GM12878 (cell line): ENCODE measurements at regions not wholly inside any gene's neighbourhood (a gene's known extent, or its start where the extent isn't known, plus 50 kb on each side); places are given as distances from the start of the nearest gene placed in this dataset.

ENCODE experiments used
- ATAC-seq: fragments of 200-7000 bp; cut with Tn5 transposase; 3 replicates; pipeline ENCODE4 v1.9.1; 2020; ENCODE audit warnings: mild to moderate bottlenecking, moderate library complexity
- BruUV-seq: library from RNA; stranded (reverse); fragments of 400-500 nt; replicated peaks from 2 replicates; lab custom pipeline; 2021; lab: Mats Ljungman, UMichigan
- CTCF ChIA-PET: fragments of 300-600 bp; sonication (Branson Sonifier 250); formaldehyde crosslinking; extraction: SDS; loops from one replicate; lab custom pipeline; 2021; ENCODE audit warnings: inconsistent platforms; lab: Yijun Ruan, JAX
- POLR2A ChIA-PET: fragments of 350-600 bp; formaldehyde crosslinking; extraction: SDS; loops from one replicate; lab custom pipeline; 2021; ENCODE audit warnings: inconsistent platforms; lab: Charles Lee
- RAD21 ChIA-PET: fragments of 300-600 bp; sonication (Branson Sonifier 250); formaldehyde crosslinking; loops from one replicate; lab custom pipeline; 2023; ENCODE audit warnings: antibody characterized with exemption; ENCODE audit not compliant: unreplicated experiment; lab: Charles Lee
- SMC1A ChIA-PET: fragments of 300-600 bp; sonication (Branson Sonifier 250); formaldehyde crosslinking; loops from one replicate; lab custom pipeline; 2023; ENCODE audit not compliant: unreplicated experiment, uncharacterized antibody; lab: Charles Lee
- DNase-seq: peaks from one replicate; pipeline ENCODE4 v3.0.0-alpha.2; 2011; ENCODE audit warnings: low read depth, low spot score
- FAIRE-seq: peaks from 3 replicates; lab custom pipeline; 2011; peaks lifted over from hg19 to GRCh38; lab: Jason Lieb, UNC
- H2AFZ ChIP-seq: 2 replicates; pipeline ENCODE4 v1.6.0; 2011; ENCODE audit warnings: low read depth, low read length, control low read depth; ENCODE audit not compliant: control insufficient read depth
- H3K27ac ChIP-seq: 2 replicates; pipeline ENCODE4 v1.5.1; 2011; ENCODE audit warnings: control low read depth; ENCODE audit not compliant: control insufficient read depth, insufficient read depth
- H3K27me3 ChIP-seq, 2 experiments: replicated peaks in 1 of 2; 2 replicates each; pipeline versions ENCODE4 v1.6.0 to v1.6.1; 2011; ENCODE audit warnings: low read length in 1 of 2; ENCODE audit not compliant: control insufficient read depth in 2 of 2, insufficient read depth in 2 of 2
- H3K36me3 ChIP-seq, 2 experiments: 2 replicates each; pipeline ENCODE4 v1.5.1; 2011; ENCODE audit warnings: low read length in 1 of 2; ENCODE audit not compliant: control insufficient read depth in 2 of 2, insufficient read depth in 2 of 2
- H3K4me1 ChIP-seq: 2 replicates; pipeline ENCODE4 v1.6.1; 2011; ENCODE audit warnings: mild to moderate bottlenecking, low read length, moderate library complexity, mixed read lengths; ENCODE audit not compliant: control insufficient read depth, insufficient read depth
- H3K4me2 ChIP-seq: 2 replicates; pipeline ENCODE4 v1.6.0; 2011; ENCODE audit warnings: control low read depth; ENCODE audit not compliant: control insufficient read depth, insufficient read depth
- H3K4me3 ChIP-seq: fragments of 200-600 bp; sonication (generic); 2 replicates; pipeline ENCODE4 v1.5.1; 2016
- H3K79me2 ChIP-seq: 2 replicates; pipeline ENCODE4 v1.6.0; 2011; ENCODE audit warnings: low read length; ENCODE audit not compliant: control insufficient read depth, insufficient read depth
- H3K9ac ChIP-seq: 2 replicates; pipeline ENCODE4 v1.8.0; 2011; ENCODE audit warnings: low read length, control low read depth, mixed read lengths; ENCODE audit not compliant: control insufficient read depth, insufficient read depth
- H3K9me3 ChIP-seq: replicated peaks from 3 replicates; pipeline ENCODE4 v1.5.1; 2011; ENCODE audit warnings: mild to moderate bottlenecking, low read length; ENCODE audit not compliant: control insufficient read depth, insufficient read depth
- H4K20me1 ChIP-seq: 2 replicates; pipeline ENCODE4 v1.6.0; 2011; ENCODE audit not compliant: control insufficient read depth, insufficient read depth
- CHD2 ChIP-seq: IDR thresholded peaks from 2 replicates; pipeline ENCODE4 v1.6.1; 2011; ENCODE audit warnings: low read depth, low read length, improper control_type of control experiment, borderline replicate concordance
- CREB1 ChIP-seq: IDR thresholded peaks from 2 replicates; pipeline ENCODE4 v1.6.1; 2012; ENCODE audit warnings: low read depth, mild to moderate bottlenecking, inconsistent platforms
- EED ChIP-seq: sonication (generic); IDR thresholded peaks from 2 replicates; pipeline ENCODE4 v1.6.1; 2016; ENCODE audit warnings: antibody characterized with exemption, low read depth
- EP300 ChIP-seq, 2 experiments: fragments of 150-350 bp in 1 of 2; IDR thresholded peaks; 2 replicates each; pipeline ENCODE4 v1.6.1; 2011 to 2012; ENCODE audit warnings: low read depth in 2 of 2, low read length in 2 of 2, borderline replicate concordance in 1 of 2, improper control_type of control experiment in 1 of 2, inconsistent platforms in 1 of 2; ENCODE audit not compliant: control insufficient read depth in 1 of 2
- GABPA ChIP-seq: IDR thresholded peaks from 2 replicates; pipeline ENCODE4 v1.6.1; 2014; ENCODE audit warnings: antibody characterized with exemption, low read depth, mild to moderate bottlenecking, inconsistent platforms
- GATAD2B ChIP-seq: fragments of 450-650 bp; conservative IDR thresholded peaks from 2 replicates; pipeline ENCODE4 v1.6.1; 2017; ENCODE audit warnings: low read depth, mild to moderate bottlenecking, moderate library complexity
- HSF1 ChIP-seq: fragments of 150-350 bp; IDR thresholded peaks from 2 replicates; pipeline ENCODE4 v1.6.1; 2014; ENCODE audit warnings: mild to moderate bottlenecking, low read depth, low read length
- IKZF1 ChIP-seq: fragments of 450-650 bp; conservative IDR thresholded peaks from 2 replicates; pipeline ENCODE4 v1.6.1; 2017; ENCODE audit warnings: antibody characterized with exemption, mild to moderate bottlenecking
- IKZF2 ChIP-seq, 2 experiments: fragments of 450-650 bp; IDR thresholded peaks; 2 replicates each; pipeline ENCODE4 v1.6.1; 2017; ENCODE audit warnings: mild to moderate bottlenecking in 2 of 2, moderate library complexity in 2 of 2
- MEF2B ChIP-seq: fragments of 450-650 bp; IDR thresholded peaks from 2 replicates; pipeline ENCODE4 v1.6.1; 2018; ENCODE audit warnings: mild to moderate bottlenecking, moderate library complexity; ENCODE audit not compliant: partially characterized antibody, poor library complexity, severe bottlenecking
- NR2F1 ChIP-seq: fragments of 450-650 bp; conservative IDR thresholded peaks from 2 replicates; pipeline ENCODE4 v1.6.1; 2017; ENCODE audit warnings: mild to moderate bottlenecking
- PAX8 ChIP-seq: fragments of 450-650 bp; IDR thresholded peaks from 2 replicates; pipeline ENCODE4 v1.6.1; 2017; ENCODE audit warnings: mild to moderate bottlenecking, moderate library complexity
- POLR2AphosphoS2 ChIP-seq: IDR thresholded peaks from 2 replicates; pipeline ENCODE4 v1.6.1; 2011; ENCODE audit warnings: low read depth, mild to moderate bottlenecking, low read length, improper control_type of control experiment, moderate library complexity
- RUNX3 ChIP-seq: IDR thresholded peaks from 2 replicates; pipeline ENCODE4 v1.6.1; 2012; ENCODE audit warnings: low read length, inconsistent platforms
- SIN3A ChIP-seq: IDR thresholded peaks from 2 replicates; pipeline ENCODE4 v1.6.1; 2012; ENCODE audit warnings: low read depth, low read length, improper control_type of control experiment
- SRF ChIP-seq, 2 experiments: IDR thresholded peaks; 2 replicates each; pipeline ENCODE4 v1.6.1; 2011; ENCODE audit warnings: low read depth in 2 of 2, low read length in 2 of 2, mild to moderate bottlenecking in 1 of 2, moderate library complexity in 1 of 2
- ZBTB33 ChIP-seq: fragments of 450-650 bp; IDR thresholded peaks from 2 replicates; pipeline ENCODE4 v1.6.1; 2017; ENCODE audit warnings: mild to moderate bottlenecking
- ZNF217 ChIP-seq: fragments of 450-650 bp; IDR thresholded peaks from 2 replicates; pipeline ENCODE4 v1.6.1; 2017; ENCODE audit warnings: antibody characterized with exemption, mild to moderate bottlenecking
- WGBS: methylation state at CpG from one replicate; pipeline ENCODE4 v1.1.6; 2016; ENCODE audit warnings: low lambda C conversion rate; ENCODE audit not compliant: insufficient replicate concordance, insufficient coverage; ENCODE audit errors: missing lambda C conversion rate; 5-methylcytosine and 5-hydroxymethylcytosine counted together
- in situ Hi-C: fragments of 300-500 bp; cut with MboI; formaldehyde crosslinking; loops from 9 replicates; pipeline ENCODE4 v1.14.3; 2018; ENCODE audit warnings: mixed read lengths
- intact Hi-C: fragments of 100-400 bp; cut with micrococcal nuclease; formaldehyde crosslinking; loops from one replicate; pipeline ENCODE4 v1.14.2; 2022; ENCODE audit not compliant: unreplicated experiment

- no peak for TF ChIP-seq SRF (IDR thresholded peaks at IDR 0.05; ENCODE audit: low read depth in 2 of 2, low read length in 2 of 2)
- TF ChIP-seq POLR2AphosphoS2 = no peak
- no peak for TF ChIP-seq PAX8
- TF ChIP-seq CHD2 = no peak
- TF ChIP-seq GABPA = no peak
These were observed 85.8 kb downstream of the SYF2 start (continued) for GRCh38 chr1:25146451-25146855.

- Histone ChIP-seq H3K9ac (no peak overlapping the region), H3K27ac (0 out of 2 replicates have a peak overlapping the region, but pooled peaks have one; percentile 31), H3K36me3 (no peaks in the 10 kb centered on the region), H3K4me3 (no peak overlapping the region; the same call in 1 of the 2 replicates), H3K9me3 (peaks cover 1% of the 10 kb centered on the region; the same call in 2 of the 3 replicates), H3K4me2 (peak overlapping the region; percentile 56), H3K4me1 (peaks cover 16% of the 10 kb centered on the region), H2AFZ (no peak overlapping the region; the same call in none of the 2 replicates), H3K79me2 (no peaks in the 10 kb centered on the region), H4K20me1 (no peaks in the 10 kb centered on the region), H3K27me3 (peaks cover 0 to 6% of the 10 kb centered on the region in 2 experiments; a peak in 2 of 4 replicates)
- ChIA-PET RAD21 (interaction anchor here (0.9 to 1.2 kb wide), 2 partner anchors 18 to 219 kb away, joined by 3 to 5 read pairs; no protein-coding TSS in a partner anchor), POLR2A (interaction anchor here (1.0 kb wide), 1 partner anchor 17 kb away, joined by 3 read pairs; no protein-coding TSS in a partner anchor), CTCF (interaction anchor here (0.8 to 5.5 kb wide), 3 partner anchors 14 to 297 kb away, joined by 3 to 37 read pairs (median 6); no protein-coding TSS in a partner anchor), SMC1A (no interaction called here)
- in situ Hi-C loops (no loop called here), intact Hi-C loops (loop anchor here (5.0 kb wide), 1 partner anchor 114 kb away; no protein-coding TSS in a partner anchor)
- 26% methylated on average over 17 of the region's 17 CpGs for WGBS
- DNase-seq (no peak), ATAC-seq (peak; percentile 85), FAIRE-seq (peak; percentile 65)
- BruUV-seq = no TSS peak
- TF ChIP-seq ZNF217 = peak; percentile 73; the same call in 1 of the 2 replicates
- TF ChIP-seq HSF1 = no peak
- peak; percentile 18 for TF ChIP-seq MEF2B
- peak; percentile 46 for TF ChIP-seq RUNX3
- TF ChIP-seq EED = peak; percentile 33; the same call in 1 of the 2 replicates
- TF ChIP-seq SIN3A = no peak
- TF ChIP-seq ZBTB33 = no peak
- TF ChIP-seq GATAD2B = peak; percentile 60; the same call in 1 of the 2 replicates
- peak; percentile 59 for TF ChIP-seq IKZF1
- peak in 1 of 2 experiments; percentile 7; a peak in 1 of 4 replicates for TF ChIP-seq EP300 (IDR thresholded peaks at IDR 0.05; ENCODE audit: borderline replicate concordance in 1 of 2, control insufficient read depth in 1 of 2, low read depth in 2 of 2, low read length in 2 of 2)
- peak in 1 of 2 experiments; percentile 10; a peak in 1 of 4 replicates for TF ChIP-seq IKZF2 (IDR thresholded peaks at IDR 0.05)
- peak; percentile 47; the same call in 1 of the 2 replicates for TF ChIP-seq NR2F1
- no peak for TF ChIP-seq CREB1
These were observed 86.4 kb downstream of the SYF2 start for GRCh38 chr1:25145775-25146393.
